ENCODE measurements at regions not wholly inside any gene's neighbourhood (a gene's known extent, or its start where the extent isn't known, plus 50 kb on each side); places are given as distances from the start of the nearest gene placed in this dataset.
"Not testable (repeated sequence)": the region's sequence is repeated elsewhere in the genome, so short reads cannot be mapped to it uniquely, and the experiment has no call there.

DNA sequence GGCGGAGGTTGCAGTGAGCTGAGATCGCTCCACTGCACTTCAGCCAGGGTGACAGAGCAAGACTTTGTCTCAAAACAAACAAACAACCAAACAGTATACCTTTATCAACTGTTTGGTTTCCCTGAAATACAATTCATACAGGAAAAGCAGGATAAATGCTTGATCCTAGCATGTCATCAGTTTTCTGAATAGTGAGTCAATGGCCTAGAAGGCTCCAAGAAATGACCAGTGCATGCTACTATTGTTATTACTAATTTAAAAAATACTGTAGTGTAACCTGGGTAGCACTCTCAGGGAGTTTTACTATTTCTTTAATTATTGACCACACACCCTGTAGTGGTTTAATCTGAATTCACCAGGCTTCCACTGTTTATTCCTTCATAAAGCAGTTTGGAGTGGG is 101.0 kb upstream of the PTPN3 start:
- no peak for DNase-seq

DNA sequence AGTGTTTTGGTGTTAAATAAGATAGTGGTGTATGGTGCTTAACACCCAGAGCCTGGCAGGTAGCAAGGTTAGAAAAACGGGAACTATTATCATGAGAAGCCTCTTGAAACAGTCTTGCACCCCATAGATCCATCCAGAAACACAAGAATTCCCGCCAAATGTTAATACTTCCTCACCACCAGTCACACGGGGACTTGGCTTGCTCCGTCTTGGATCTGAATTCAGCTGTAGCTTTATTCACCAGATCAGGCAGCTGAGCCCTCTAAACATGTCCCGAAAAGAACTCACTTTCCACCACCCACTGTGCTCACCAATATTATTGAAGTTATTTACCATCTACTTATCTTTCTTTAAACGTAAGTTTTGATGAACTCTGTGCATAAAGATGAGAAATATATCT is 101.6 kb upstream of the PTPN3 start:
- DNase-seq, result no peak

DNA sequence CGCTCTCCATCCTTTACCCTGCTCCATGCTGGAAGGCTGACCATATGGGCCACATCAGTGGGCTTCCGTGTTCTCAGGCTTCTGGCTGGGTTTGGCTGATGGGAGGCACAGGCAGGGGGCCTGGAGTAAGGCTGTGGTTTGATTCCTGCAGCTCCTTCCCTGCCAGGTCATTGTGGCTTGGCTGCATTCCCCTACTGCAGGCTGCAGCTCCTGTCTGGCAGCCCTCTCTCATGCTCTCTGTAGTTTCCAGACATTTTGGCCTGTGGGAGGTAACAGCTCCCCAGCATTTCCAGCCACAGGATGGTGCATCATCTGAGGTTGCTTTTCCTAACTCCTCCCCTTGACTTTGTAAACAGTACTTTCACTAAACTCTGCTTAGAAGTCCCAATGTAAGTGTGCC is 102.0 kb upstream of the PTPN3 start:
- DNase-seq, result no peak

DNA sequence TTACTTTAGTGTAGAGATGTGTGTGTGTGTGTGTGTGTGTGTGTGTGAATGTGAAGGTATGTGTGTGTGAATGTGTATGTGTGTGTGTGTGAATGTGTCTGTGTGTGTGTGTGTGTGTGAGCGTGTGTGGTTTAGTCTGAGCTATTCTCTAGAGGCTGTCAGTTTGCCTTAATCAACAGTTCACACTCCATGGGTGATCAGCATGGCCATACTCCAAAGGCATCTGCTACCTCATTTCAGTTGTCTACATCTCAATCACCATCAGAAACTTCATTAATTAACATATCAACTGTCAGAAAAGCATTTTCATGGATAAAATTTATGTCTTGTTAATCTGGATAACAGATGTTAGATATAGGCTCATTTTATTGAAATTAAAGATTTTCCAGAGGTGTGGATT is 103.1 kb upstream of the PTPN3 start:
- no peak for DNase-seq

DNA sequence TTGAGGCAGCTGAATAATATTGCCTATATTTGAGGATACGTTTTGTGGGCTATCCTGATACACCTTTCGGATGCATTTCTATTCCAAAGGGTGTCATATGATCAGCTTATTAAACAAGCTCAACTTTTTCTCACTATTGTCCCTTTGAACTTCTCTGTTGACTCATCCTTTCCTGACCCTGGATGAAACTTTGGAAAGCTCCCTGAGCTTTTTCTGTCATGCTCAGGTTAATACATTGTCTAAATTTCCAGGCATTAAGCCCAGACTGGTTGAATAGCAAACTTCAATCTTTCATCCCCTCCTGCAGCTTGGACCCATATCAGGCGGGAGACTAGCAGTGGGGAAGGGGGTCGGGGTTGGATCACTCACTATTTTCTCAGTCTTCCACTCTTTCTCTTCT is 104.9 kb upstream of the PTPN3 start:
- DNase-seq, result no peak

DNA sequence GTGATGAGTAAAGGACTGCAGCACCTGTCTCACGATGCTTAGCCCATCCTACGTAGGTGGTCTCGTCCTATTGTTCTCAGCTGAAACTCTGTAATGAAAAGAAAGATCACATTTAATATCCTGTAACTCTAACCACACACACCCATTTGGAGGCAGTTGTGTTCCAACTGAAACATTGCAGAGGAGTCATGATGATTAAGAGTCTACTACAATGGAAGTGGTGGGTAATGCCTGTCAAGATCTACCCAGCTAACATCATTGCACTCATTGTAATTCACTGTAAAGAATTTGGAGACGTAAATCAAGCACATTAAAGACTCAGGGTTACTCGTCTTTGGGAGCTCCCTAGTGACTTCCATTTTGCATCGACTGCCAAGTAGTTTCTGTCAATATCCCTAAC is 106.0 kb upstream of the PTPN3 start:
- DNase-seq, result no peak

DNA sequence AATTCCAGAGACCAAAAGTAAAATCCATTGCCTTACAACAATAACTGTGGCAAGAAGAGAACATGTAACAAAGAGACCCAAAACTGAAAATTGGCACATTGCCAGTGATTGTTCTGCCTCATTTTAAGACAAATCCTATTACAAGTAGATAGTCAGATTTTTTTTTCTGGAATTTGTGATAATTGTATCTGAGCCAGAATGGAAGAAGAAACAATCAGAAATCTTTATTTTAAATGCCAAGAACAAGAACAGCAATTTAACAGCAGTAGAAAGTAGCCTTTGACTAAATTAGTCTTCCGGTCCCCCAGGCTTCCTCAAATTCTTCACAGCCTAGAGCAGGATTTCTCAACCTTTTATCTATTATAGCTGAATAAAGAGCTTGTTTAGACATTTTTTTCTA is 106.7 kb upstream of the PTPN3 start:
- DNase-seq, result no peak

DNA sequence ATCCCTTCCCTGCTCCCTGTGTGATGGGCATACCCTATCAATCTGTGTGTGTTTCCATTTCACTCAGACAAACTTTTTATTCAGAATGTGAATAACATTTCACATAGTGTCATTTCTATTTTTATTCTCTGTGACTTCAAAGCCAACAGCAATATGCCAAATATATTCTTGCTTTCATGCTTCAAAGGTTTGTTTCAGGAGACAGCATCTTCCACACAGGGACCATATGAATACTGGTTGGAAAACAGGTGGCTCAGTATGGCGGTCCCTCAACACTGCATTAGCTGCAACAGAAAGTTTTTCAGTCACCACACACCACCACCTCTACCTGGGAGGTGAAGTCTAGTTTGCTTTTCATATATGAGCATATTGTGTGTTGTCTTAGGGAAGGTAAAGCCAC is 111.0 kb upstream of the PTPN3 start:
- no peak for DNase-seq

DNA sequence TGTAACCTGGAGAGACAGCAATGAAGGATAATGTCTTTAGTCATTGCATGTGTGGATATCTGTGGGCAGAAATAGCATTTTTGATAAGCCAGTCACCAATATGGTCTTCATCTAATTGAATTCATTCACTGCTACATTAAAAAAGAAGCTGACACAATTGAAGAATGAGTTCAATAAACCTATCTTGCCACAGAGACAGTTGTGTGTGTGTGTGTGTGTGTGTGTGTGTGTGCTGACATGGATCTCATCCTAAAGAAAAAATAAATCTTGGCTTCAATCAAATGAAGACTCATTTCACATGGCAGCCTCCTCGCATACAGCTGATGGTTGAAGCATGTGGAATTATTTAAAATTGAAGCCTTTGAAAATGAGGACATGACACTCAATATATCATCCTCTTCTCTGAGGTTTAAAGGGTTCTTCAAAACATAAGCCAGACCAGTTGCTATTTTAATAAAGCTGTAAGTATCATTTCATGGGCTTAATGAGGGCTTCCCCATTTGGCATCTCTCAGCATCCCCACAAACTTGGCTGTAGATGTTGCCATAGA is 118.5 kb upstream of the PTPN3 start:
- no peak for DNase-seq

DNA sequence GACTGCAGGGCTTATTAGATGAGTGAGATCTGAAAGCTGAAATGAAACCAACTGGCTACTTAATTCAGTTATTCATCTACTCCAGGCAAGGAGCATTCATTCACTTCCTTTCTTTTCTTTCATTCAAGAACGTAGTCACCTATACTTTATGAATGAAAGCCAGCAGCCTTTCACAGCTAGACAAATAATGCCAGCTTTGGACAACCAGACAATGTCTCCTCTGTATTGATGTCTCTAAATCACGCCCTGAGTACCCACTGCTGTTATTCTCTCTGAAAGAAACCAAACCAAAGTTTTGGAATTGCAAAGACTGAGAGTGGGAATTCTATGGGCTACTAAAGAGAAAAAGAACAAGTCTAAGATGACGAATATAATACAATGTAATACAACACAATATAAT is 121.2 kb upstream of the PTPN3 start:
- DNase-seq, result no peak

DNA sequence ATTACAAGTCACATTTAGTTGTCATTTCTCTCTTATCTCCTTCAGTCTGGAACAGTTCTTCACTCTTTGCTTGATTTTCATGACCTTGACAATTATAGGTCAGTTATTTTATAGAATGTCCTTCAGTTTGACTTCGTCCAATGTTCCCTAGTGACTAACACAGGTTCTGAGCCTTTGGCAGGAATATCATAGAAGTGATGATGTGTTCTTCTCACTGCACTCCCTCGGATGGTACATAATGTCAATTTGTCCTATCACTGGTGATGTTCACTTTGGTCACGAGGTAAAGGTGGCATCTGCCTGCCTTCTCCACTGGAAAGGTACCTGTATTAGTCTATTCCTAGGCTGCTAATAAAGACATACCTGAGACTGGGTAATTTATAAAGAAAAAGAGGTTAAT is 126.0 kb upstream of the PTPN3 start:
- DNase-seq, result no peak

DNA sequence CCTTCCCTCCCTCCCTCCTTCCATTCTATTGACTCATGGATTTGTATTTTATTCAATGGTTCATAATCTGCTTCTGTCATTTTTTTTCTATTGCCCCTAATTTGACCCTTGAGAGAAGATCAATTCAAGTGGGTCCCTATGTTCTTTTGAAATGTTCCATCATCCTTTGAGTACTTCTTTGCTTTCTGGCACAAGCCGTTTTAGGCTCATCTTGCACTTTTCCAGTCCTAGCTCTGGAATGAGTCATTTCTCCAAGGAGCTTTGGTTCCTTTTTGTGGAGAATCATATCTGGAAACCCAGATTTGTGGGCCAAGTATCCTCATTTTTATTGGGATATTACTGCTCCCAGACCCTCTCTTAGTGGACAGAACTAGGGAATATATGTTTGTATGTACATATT is 126.8 kb upstream of the PTPN3 start:
- DNase-seq, result no peak

DNA sequence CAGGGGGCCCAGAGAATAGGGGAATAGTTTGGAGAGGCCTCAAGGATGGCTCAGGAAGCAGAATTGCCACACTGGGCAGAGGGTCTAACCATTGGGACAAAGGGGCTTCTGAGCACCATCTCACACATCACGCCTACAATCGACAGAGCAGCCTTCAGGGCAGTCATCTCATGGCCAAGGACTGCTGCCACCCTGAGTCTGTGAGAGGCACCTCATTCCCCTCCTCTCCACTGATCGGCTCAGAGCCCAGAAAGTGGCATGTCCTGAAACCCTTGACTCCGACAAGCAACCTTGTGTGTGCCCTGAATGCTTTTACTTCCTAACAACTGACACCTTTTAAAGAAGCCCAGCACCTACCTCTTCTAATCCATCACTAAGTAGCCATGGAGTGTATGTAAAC is 128.9 kb upstream of the PTPN3 start:
- no peak for DNase-seq

DNA sequence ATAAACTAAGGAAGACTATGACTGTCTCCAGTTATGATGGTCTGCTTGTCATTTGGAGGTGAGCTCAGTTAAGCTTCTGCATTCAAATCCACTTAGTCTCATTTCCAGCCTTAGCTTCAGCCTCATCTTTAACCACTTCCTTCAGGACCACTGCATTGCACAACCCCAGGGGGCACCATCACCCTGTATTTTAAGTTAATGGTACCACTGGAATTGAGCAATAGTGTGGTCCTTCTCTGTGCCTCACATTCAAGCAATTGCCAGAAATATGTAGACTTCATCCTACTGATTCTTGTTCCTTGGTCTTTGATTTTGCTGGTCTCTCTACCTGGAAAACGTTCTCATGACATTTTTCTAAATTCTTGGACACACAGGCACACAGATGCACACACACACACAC is 131.5 kb upstream of the PTPN3 start:
- no peak for DNase-seq

DNA sequence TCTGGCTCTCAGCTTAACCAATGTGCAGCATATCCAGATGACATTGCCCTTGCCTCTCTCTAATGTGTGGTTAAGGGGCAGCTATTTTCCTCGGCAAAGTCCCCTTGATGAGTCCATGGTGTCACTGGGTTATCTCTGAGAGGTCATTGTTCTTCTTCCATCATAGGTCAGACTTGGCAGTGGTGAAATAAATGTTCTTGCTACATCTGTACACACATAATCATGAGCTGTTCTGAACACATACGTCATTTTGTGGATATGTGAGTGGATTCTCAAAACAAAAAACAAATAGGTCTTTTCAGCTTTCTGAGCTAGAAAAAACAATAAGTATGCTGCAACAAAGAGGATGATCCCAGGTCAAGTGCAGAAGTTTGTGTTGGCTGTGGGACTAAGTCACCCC is 134.7 kb upstream of the PTPN3 start:
- no peak for DNase-seq

DNA sequence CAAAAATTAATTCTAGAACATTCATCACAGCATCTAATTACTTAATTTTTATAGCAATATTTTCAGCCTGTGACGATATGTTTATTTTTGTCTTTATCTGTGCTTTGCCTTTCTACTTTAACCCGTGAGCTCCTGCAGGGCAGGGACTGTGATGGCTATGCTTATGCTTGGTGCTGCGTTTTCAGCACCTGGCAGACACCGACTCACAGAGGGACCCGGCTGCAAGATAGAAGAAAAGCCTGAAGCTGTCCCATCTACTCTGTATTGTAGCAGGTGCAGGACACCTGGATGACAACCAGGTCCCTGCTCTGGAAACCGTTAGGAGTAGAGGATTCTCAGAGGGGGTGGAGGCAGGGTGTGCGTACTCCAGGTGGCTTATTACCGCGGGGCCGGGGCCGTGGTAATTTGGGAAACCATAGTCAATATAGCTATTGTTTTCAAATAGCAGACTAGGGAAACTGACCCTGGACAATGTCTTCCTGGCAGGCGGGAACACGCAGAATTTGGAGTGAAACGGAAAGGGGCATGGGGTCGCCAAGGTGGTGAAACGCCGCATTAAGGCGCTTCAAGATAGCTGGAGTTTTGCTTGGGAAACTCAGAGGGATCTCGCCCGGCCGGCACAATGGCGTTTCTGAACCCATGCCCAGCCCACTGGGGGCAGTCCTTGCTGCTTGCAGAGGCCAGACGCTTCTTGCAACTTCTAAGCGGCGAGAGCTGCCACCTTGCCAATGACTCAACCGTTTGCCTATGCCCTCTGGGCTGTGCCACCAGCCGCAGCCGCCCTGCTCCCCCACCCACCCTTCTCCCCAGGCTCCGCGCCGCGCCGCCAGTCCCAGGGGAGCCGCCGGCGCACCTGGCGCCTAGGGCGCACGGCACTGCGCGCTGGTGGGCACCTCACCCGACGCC is 140.1 kb upstream of the PALM2AKAP2 start:
- no peak for DNase-seq

DNA sequence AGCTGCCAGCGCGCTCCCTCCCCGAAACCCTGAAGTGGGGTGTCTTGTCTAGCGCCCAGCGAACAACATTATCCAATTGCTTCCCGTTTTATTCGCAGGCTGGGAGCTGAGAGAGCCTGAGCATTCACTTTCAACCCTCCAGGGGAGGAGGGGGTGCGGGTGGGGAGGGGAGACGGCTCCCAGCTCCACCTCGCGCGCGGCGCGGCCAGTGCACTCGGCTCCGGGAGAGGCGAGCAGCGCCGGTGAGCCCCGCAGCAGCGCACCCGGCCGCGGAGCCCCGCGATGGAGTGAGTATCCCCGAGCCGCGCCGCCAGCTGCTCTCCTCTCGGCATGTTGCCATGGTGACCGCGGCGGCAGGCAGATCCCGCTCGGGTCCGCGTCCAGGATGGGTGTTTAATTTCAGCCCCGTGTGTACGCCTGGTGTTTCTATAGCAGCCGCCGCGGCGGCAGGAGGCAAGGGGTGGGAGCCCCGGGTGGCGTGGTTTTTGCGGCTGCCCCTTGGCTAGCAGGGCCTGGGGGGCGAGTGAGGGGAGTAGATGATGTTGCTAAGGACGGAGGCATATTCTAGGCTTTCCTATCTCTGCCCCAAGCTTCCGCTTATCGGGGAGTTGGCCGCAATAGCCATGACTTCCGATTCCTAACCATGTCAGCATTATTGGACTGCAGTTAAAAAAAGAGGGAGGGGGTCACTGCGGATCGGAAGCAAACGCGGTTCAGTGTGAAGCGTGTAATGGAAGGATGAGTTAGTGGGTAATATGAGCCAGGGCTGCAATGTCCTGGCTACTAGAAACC is 139.2 kb upstream of the PALM2AKAP2 start:
- no peak for DNase-seq

DNA sequence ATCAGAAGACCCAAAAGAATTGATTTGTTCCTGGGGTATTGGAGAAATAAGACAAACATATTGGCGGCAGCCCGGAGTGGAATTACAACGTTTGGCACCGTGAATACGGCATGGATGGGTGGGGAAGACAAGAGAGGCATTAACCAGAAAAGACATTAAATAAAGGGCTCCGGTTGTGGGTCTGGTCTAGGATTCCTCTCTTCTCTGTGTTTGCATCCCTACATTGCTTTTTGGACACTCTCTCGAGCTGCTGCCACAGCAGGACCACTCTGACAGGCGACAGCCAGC is 138.7 kb upstream of the PALM2AKAP2 start:
- no peak for DNase-seq

DNA sequence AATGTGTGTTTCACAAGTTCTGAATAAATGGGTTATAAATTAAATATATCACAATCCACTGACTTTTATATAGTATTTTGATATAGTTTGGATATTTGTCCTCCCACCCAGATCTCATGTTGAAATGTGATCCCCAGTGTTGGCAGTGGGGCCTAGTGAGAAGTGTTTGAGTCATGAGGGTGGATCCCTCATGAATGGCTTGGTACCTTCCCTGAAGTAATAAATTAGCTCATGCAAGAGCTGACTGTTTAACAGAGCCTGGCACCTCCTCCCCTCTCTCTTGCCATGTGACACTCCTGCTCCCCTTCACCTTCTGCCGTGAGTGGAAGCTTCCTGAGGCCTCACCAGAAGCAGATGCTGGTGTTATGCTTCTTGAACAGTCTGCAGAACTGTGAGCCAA is 127.9 kb upstream of the PALM2AKAP2 start:
- DNase-seq, result no peak

DNA sequence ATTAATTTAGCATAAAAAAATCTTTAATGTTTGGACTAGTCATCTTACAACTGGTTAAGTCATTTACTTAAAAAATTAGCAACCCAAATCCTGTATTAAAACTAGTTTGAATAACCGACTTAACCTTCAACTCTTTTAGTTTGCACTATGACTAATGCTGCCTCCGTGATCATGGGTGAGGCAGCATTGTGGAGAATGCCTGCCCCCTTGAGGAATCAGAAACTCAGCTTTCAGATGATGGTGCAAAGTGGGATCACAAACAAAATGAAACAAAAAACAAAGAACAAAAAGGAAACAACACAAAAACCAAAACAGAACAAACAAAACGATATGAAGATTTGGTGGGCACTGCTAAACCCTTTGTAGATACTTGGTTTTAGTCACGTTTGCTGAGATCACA is 127.0 kb upstream of the PALM2AKAP2 start:
- no peak for DNase-seq

DNA sequence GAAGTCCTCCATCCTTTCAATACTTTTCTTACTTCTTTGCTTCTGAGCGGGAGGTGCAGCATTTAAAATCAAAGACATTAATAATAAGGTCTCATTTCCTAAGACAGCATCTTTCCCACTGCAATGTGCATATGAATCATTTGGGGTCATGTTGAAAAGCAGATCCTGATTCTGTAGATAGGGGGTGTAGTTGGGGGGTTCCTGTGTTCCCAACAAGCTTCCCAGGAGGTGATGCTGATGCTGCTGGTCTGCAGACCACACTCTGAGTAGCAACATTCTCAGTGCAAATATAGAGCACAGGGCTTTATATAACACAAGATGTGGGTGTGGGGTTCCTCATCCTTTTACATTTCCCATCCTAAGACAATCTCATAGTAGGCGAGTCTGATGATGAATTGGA is 126.5 kb upstream of the PALM2AKAP2 start:
- DNase-seq, result no peak

DNA sequence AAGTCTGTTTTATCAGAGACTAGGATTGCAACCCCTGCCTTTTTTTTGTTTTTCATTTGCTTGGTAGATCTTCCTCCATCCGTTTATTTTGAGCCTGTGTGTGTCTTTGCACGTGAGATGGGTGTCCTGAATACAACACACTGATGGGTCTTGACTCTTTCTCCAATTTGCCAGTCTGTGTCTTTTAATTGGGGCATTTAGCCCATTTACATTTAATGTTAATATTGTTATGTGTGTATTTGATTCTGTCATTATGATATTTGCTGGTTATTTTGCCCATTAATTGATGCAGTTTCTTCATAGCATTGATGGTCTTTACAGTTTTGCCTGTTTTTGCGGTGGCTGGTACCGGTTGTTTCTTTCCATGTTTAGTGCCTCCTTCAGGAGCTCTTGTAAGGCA is 116.0 kb upstream of the PALM2AKAP2 start:
- not testable (repeated sequence) for DNase-seq

DNA sequence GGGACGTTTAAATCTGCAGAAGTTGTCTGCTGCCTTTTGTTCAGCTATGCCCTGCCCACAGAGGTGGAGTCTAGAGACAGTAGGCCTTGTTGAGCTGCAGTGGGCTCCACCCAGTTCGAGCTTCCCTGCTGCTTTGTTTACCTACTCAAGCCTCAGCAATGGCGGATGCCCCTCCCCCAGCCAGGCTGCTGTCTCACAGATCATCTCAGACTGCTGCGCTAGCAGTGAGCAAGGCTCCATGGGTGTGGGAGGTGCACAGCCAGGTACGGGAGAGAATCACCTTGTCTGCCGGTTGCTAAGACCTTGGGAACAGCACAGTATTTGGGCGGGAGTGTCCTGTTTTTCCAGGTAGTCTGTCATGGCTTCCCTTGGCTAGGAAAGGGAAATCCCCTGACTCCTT is 114.3 kb upstream of the PALM2AKAP2 start:
- DNase-seq, result not testable (repeated sequence)

DNA sequence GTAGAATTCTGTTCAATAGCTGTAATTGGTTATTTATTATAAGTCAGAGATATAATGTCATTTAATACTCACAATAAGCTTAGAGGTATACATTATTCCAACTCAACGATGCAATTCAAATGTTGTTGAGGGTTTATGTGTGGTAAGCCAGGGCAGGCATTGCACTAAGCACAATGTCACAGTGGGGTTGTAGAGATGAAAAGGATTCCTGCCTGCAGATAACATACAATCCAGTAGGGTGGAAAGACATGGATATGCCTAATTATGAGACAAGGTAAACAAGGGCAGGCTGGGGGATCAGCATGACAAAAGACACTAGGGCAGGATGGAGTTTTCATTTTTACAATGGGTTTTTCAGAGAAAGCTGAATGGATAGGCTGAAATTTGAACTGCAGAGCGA is 98.7 kb upstream of the PALM2AKAP2 start:
- no peak for DNase-seq
